Upper lobe of left lung (tissue), 4 donors: ENCODE measurements at regions not wholly inside any gene's neighbourhood (a gene's known extent, or its start where the extent isn't known, plus 50 kb on each side); places are given as distances from the start of the nearest gene placed in this dataset.

Source experiments
- CTCF ChIP-seq, 6 experiments: fragments of 450-650 bp in 4 of 6; fragments of 200-600 bp in 2 of 6; sonication (generic) in 2 of 6; IDR thresholded peaks; one replicate each; pipeline ENCODE4 v1.5.1; 2016 to 2019; ENCODE audit warnings: antibody characterized with exemption in 6 of 6
- EP300 ChIP-seq, 4 donors: sonication (generic); formaldehyde crosslinking; IDR thresholded peaks; one replicate each; pipeline ENCODE4 v1.5.1; 2017; ENCODE audit warnings: antibody characterized with exemption in 4 of 4, control low read depth in 2 of 4
- POLR2A ChIP-seq, 4 donors: fragments of 450-650 bp; IDR thresholded peaks; one replicate each; pipeline ENCODE4 v1.5.1; 2016 to 2017; ENCODE audit warnings: antibody characterized with exemption in 4 of 4, mild to moderate bottlenecking in 2 of 4
- POLR2AphosphoS5 ChIP-seq, 2 donors: sonication (generic); formaldehyde crosslinking; IDR thresholded peaks; one replicate each; pipeline ENCODE4 v1.5.1; 2017; ENCODE audit warnings: antibody characterized with exemption in 2 of 2

- TF ChIP-seq EP300 (IDR thresholded peaks at IDR 0.05) (no peak), POLR2A (IDR thresholded peaks at IDR 0.05) (no peak), CTCF (IDR thresholded peaks at IDR 0.05) (no peak), POLR2AphosphoS5 (IDR thresholded peaks at IDR 0.05) (no peak)
Observed at GRCh38 chr18:75154259-75154658, 54.7 kb downstream of the PTGR3 start.
